GM12891 (cell line): ENCODE measurements at regions not wholly inside any gene's neighbourhood (a gene's known extent, or its start where the extent isn't known, plus 50 kb on each side); places are given as distances from the start of the nearest gene placed in this dataset.

Experiments
- PAX5 ChIP-seq: IDR thresholded peaks from 2 replicates; pipeline ENCODE4 v1.6.1; 2011; ENCODE audit warnings: low read length, moderate library complexity, mild to moderate bottlenecking; ENCODE audit not compliant: insufficient read depth, severe bottlenecking
- POLR2A ChIP-seq: IDR thresholded peaks from 2 replicates; pipeline ENCODE4 v1.6.1; 2011; ENCODE audit warnings: low read depth, low read length, control low read depth
- POLR2AphosphoS5 ChIP-seq: IDR thresholded peaks from 2 replicates; pipeline ENCODE4 v1.6.1; 2011; ENCODE audit warnings: low read depth, low read length, control low read depth
- POU2F2 ChIP-seq: IDR thresholded peaks from 2 replicates; pipeline ENCODE4 v1.6.1; 2011; ENCODE audit warnings: low read depth, mild to moderate bottlenecking, control low read depth, low read length, moderate library complexity
- SPI1 ChIP-seq: IDR thresholded peaks from 2 replicates; pipeline ENCODE4 v1.6.1; 2011; ENCODE audit warnings: low read depth, low read length, control low read depth
- TAF1 ChIP-seq: IDR thresholded peaks from 2 replicates; pipeline ENCODE4 v1.6.1; 2011; ENCODE audit warnings: low read depth, low read length, control low read depth

DNA sequence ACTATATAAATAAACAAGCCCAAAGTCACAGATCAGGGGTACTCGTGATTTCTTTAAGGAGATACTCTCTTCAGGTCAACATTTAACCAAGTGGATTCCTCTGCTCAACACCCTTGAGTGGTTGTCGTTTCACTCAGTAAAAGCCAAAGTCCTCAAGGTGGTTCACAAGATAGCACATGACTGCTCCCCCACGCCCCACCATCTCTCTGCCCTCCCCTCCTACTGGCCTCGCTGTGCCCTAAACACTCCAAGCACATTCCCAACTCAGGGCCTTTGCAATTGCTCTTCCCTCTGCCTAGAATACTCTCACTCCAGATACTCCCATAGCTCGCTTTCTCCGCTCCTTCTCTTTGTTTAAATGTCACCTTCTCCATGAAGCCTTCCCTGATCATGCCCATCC is 72.1 kb upstream of the FHIP2A start:
- TF ChIP-seq POLR2A (no peak), POLR2AphosphoS5 (no peak), TAF1 (no peak), SPI1 (no peak), PAX5 (no peak), POU2F2 (no peak)
